Panc1 (cell line): ENCODE measurements at regions not wholly inside any gene's neighbourhood (a gene's known extent, or its start where the extent isn't known, plus 50 kb on each side); places are given as distances from the start of the nearest gene placed in this dataset.
A peak's percentile ranks its signal among the peaks of the same experiment; 100 is the strongest.

Experiments used
- ATAC-seq: fragments of 200-7000 bp; cut with Tn5 transposase; 2 replicates; pipeline ENCODE4 v1.9.1; 2020; ENCODE audit warnings: mild to moderate bottlenecking, moderate library complexity
- BruUV-seq: library from RNA; stranded (reverse); fragments of 400-500 nt; replicated peaks from 2 replicates; lab custom pipeline; 2021; lab: Mats Ljungman, UMichigan
- CTCF ChIA-PET: fragments of 300-600 bp; sonication (Branson Sonifier 250); formaldehyde crosslinking; loops from one replicate; lab custom pipeline; 2022; ENCODE audit warnings: antibody characterized with exemption; lab: Charles Lee
- POLR2A ChIA-PET: fragments of 300-600 bp; sonication (Branson Sonifier 250); formaldehyde crosslinking; loops from one replicate; lab custom pipeline; 2022; ENCODE audit warnings: antibody characterized with exemption; lab: Charles Lee
- DNase-seq: peaks from one replicate; pipeline ENCODE4 v3.0.0-alpha.2; 2010; ENCODE audit warnings: low read depth, low spot score
- H3K27ac ChIP-seq: 2 replicates; pipeline ENCODE4 v1.5.1; 2011; ENCODE audit warnings: mild to moderate bottlenecking, low read length, inconsistent platforms
- H3K27me3 ChIP-seq: fragments of 200-500 bp; sonication (Bioruptor generic); 2 replicates; pipeline ENCODE4 v1.6.0; 2014; ENCODE audit warnings: low read length, inconsistent platforms; ENCODE audit not compliant: control insufficient read depth, insufficient read depth
- H3K36me3 ChIP-seq: fragments of 200-500 bp; sonication (Bioruptor generic); 2 replicates; pipeline ENCODE4 v1.5.1; 2014; ENCODE audit warnings: inconsistent platforms, mild to moderate bottlenecking, low read length, moderate library complexity; ENCODE audit not compliant: control insufficient read depth, insufficient read depth
- H3K4me1 ChIP-seq: 2 replicates; pipeline ENCODE4 v1.5.1; 2011; ENCODE audit warnings: inconsistent platforms, mild to moderate bottlenecking, low read length, moderate library complexity; ENCODE audit not compliant: control insufficient read depth, insufficient read depth
- H3K4me3 ChIP-seq, 2 experiments: 2 replicates each; pipeline ENCODE4 v1.5.1; 2011 to 2012; ENCODE audit warnings: low read depth in 2 of 2, low read length in 2 of 2, mild to moderate bottlenecking in 2 of 2, inconsistent platforms in 1 of 2, moderate library complexity in 1 of 2
- H3K9me3 ChIP-seq: fragments of 200-500 bp; sonication (Bioruptor generic); 2 replicates; pipeline ENCODE4 v1.5.1; 2014; ENCODE audit warnings: low read depth, mild to moderate bottlenecking, inconsistent platforms, low read length, moderate library complexity; ENCODE audit not compliant: control insufficient read depth, insufficient read depth
- POLR2AphosphoS5 ChIP-seq: IDR thresholded peaks from 2 replicates; pipeline ENCODE4 v1.6.1; 2012; ENCODE audit warnings: mild to moderate bottlenecking, low read depth, low read length, moderate library complexity
- SIN3A ChIP-seq: IDR thresholded peaks from 2 replicates; pipeline ENCODE4 v1.6.1; 2012; ENCODE audit warnings: low read depth, mild to moderate bottlenecking, low read length, moderate library complexity, borderline replicate concordance; ENCODE audit not compliant: insufficient read depth
- TCF7L2 ChIP-seq: IDR thresholded peaks from 2 replicates; pipeline ENCODE4 v1.6.1; 2011; ENCODE audit warnings: mild to moderate bottlenecking, low read depth, low read length, inconsistent platforms
- in situ Hi-C: cut with HindIII; loops from 2 replicates; pipeline ENCODE4 v1.10.0; 2016; ENCODE audit warnings: low sequenced_read_pairs, low pct_unique_long_range_greater_than_20kb
- intact Hi-C: fragments of 100-400 bp; cut with micrococcal nuclease; formaldehyde crosslinking; loops from one replicate; pipeline ENCODE4 v1.10.0; 2022; ENCODE audit not compliant: unreplicated experiment
- TF ChIP-seq, protein P1 (sequence below): fragments of 450-650 bp; IDR thresholded peaks from 2 replicates; pipeline ENCODE4 v1.5.1; 2017; ENCODE audit warnings: mild to moderate bottlenecking
- TF ChIP-seq, protein P2 (sequence below), 2 experiments: IDR thresholded peaks; 2 replicates each; pipeline ENCODE4 v1.6.1; 2011 to 2012; ENCODE audit warnings: low read depth in 2 of 2, control low read depth in 1 of 2, low read length in 1 of 2, mild to moderate bottlenecking in 1 of 2, moderate library complexity in 1 of 2; ENCODE audit not compliant: insufficient read depth in 1 of 2

DNA sequence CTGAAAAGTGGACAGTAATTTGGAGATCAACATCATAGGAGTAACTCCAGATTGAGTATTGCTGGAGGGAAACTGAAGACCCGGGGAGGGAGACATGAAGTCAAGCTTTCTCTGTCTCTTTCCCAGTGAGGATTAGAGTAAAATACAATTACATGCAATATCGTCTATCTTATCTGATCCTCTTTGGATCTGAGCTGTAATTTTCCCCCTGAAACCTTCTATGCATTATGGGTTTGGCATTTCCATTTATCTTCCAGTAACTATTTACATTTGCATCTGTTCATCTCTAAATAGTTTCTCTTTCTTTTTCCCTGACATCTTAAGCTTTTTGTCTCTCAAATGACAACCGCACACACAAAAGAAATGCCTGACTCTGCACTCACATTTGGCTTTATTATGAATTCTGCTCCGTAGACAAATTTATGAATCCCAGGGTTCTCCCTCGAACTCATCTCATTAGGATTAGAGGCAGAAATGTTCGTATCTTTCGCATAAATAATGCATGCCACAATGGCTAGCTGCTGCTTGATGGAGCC lies 113.1 kb downstream of the SPP2 start:
- H3K4me3 ChIP-seq: no peak overlapping the region
- ATAC-seq (no peak), DNase-seq (no peak)
- ChIA-PET CTCF (no interaction called here), POLR2A (interaction anchor here (0.6 kb wide), 1 partner anchor 11 kb away, joined by 3 read pairs; no protein-coding TSS in a partner anchor)
- H3K9me3 ChIP-seq: no peaks in the 10 kb centered on the region
- H3K27ac ChIP-seq: peak overlapping the region; percentile 61
- no peaks in the 10 kb centered on the region for H3K27me3 ChIP-seq
- H3K4me1 ChIP-seq: peaks cover 12% of the 10 kb centered on the region
- TF ChIP-seq POLR2AphosphoS5 (no peak), SIN3A (no peak), TCF7L2 (no peak)
- TF ChIP-seq, protein P1, sequence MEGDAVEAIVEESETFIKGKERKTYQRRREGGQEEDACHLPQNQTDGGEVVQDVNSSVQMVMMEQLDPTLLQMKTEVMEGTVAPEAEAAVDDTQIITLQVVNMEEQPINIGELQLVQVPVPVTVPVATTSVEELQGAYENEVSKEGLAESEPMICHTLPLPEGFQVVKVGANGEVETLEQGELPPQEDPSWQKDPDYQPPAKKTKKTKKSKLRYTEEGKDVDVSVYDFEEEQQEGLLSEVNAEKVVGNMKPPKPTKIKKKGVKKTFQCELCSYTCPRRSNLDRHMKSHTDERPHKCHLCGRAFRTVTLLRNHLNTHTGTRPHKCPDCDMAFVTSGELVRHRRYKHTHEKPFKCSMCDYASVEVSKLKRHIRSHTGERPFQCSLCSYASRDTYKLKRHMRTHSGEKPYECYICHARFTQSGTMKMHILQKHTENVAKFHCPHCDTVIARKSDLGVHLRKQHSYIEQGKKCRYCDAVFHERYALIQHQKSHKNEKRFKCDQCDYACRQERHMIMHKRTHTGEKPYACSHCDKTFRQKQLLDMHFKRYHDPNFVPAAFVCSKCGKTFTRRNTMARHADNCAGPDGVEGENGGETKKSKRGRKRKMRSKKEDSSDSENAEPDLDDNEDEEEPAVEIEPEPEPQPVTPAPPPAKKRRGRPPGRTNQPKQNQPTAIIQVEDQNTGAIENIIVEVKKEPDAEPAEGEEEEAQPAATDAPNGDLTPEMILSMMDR: no peak
- TF ChIP-seq, protein P2, sequence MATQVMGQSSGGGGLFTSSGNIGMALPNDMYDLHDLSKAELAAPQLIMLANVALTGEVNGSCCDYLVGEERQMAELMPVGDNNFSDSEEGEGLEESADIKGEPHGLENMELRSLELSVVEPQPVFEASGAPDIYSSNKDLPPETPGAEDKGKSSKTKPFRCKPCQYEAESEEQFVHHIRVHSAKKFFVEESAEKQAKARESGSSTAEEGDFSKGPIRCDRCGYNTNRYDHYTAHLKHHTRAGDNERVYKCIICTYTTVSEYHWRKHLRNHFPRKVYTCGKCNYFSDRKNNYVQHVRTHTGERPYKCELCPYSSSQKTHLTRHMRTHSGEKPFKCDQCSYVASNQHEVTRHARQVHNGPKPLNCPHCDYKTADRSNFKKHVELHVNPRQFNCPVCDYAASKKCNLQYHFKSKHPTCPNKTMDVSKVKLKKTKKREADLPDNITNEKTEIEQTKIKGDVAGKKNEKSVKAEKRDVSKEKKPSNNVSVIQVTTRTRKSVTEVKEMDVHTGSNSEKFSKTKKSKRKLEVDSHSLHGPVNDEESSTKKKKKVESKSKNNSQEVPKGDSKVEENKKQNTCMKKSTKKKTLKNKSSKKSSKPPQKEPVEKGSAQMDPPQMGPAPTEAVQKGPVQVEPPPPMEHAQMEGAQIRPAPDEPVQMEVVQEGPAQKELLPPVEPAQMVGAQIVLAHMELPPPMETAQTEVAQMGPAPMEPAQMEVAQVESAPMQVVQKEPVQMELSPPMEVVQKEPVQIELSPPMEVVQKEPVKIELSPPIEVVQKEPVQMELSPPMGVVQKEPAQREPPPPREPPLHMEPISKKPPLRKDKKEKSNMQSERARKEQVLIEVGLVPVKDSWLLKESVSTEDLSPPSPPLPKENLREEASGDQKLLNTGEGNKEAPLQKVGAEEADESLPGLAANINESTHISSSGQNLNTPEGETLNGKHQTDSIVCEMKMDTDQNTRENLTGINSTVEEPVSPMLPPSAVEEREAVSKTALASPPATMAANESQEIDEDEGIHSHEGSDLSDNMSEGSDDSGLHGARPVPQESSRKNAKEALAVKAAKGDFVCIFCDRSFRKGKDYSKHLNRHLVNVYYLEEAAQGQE (IDR thresholded peaks at IDR 0.05; ENCODE audit: insufficient read depth in 1 of 2, low read depth in 2 of 2, low read length in 1 of 2): no peak
- no TSS peak for BruUV-seq
- H3K36me3 ChIP-seq: no peaks in the 10 kb centered on the region
- in situ Hi-C loops: no loop called here
- intact Hi-C loops: no loop called here

DNA sequence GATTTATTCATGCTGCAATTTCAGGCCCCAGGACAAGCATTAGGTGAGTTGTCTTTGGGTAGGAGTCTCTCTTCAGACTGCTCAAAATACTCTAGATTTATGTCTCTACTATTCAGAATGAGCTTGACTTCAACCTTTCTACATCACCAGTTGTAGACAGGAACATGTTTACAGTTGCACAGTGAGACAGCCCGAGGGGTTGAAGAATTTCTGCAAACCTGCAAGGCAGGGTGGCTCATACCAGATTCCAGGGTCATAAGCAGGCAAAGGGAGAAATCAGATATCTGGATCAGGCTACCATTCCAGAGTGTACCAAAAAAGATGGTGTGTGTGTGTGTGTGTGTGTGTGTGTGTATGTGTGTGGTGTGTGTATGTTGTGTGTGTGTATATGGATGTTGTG lies 112.4 kb downstream of the SPP2 start:
- Histone ChIP-seq H3K9me3 (0 out of 2 replicates have a peak, but pooled peaks cover 2% of the 10 kb centered on the region), H3K36me3 (no peaks in the 10 kb centered on the region), H3K27ac (peak overlapping the region; percentile 61), H3K4me1 (peaks cover 10% of the 10 kb centered on the region), H3K27me3 (no peaks in the 10 kb centered on the region), H3K4me3 (no peak overlapping the region)
- in situ Hi-C loops: no loop called here
- ATAC-seq: peak; percentile 19
- intact Hi-C loops: no loop called here
- ChIA-PET CTCF (no interaction called here), POLR2A (no interaction called here)
- no TSS peak for BruUV-seq
- DNase-seq: no peak
- TF ChIP-seq POLR2AphosphoS5: no peak
- no peak for TF ChIP-seq SIN3A
- TF ChIP-seq, protein P1: no peak
- TF ChIP-seq, protein P2 (IDR thresholded peaks at IDR 0.05; ENCODE audit: insufficient read depth in 1 of 2, low read depth in 2 of 2, low read length in 1 of 2): no peak
- no peak for TF ChIP-seq TCF7L2
